Activated naive CD8-positive, alpha-beta T cell treated with anti-CD3 and anti-CD28 coated beads for 36 hours (primary cell): ENCODE measurements at regions not wholly inside any gene's neighbourhood (a gene's known extent, or its start where the extent isn't known, plus 50 kb on each side); places are given as distances from the start of the nearest gene placed in this dataset.

ENCODE experiments used
- DNase-seq: peaks from one replicate; pipeline ENCODE4 v3.0.0; 2021
- H3K27ac Mint-ChIP-seq: one replicate; pipeline ENCODE4 v1.8.0; 2022; ENCODE audit warnings: mild to moderate bottlenecking, moderate library complexity, mixed read lengths
- H3K27me3 Mint-ChIP-seq: one replicate; pipeline ENCODE4 v1.8.0; 2022; ENCODE audit warnings: mild to moderate bottlenecking, mixed read lengths
- H3K36me3 Mint-ChIP-seq: one replicate; pipeline ENCODE4 v1.8.0; 2021; ENCODE audit warnings: mild to moderate bottlenecking, mixed read lengths
- H3K4me1 Mint-ChIP-seq: one replicate; pipeline ENCODE4 v1.8.0; 2021; ENCODE audit warnings: mixed read lengths
- H3K4me3 Mint-ChIP-seq: one replicate; pipeline ENCODE4 v1.8.0; 2022; ENCODE audit warnings: mild to moderate bottlenecking, moderate library complexity, mixed read lengths
- H3K9me3 Mint-ChIP-seq: one replicate; pipeline ENCODE4 v1.8.0; 2022; ENCODE audit warnings: mixed read lengths

DNA sequence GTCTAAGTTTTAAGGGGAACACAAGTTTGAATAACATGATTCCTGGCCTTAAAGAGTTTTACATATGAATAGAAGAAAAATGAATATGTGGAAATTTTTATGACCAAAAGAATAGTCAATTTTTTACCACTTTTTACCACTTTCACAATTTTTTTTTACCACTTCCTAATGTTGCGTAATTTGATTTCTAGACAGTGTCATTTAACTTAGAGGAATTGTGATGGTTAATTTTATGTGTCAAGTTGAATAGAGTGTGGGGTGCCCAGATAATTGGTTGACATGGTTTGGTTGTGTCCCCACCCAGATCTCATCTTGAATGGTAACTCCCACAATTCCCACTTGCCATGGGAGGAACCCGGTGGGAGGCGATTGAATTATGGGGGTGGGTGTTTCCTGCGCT lies 416.6 kb downstream of the KIF4B start:
- Mint-ChIP-seq H3K4me3 (no peak overlapping the region), H3K27ac (no peak overlapping the region), H3K9me3 (peaks cover 2% of the 10 kb centered on the region), H3K36me3 (no peaks in the 10 kb centered on the region), H3K4me1 (no peaks in the 10 kb centered on the region), H3K27me3 (no peaks in the 10 kb centered on the region)
- no peak for DNase-seq

- Mint-ChIP-seq H3K9me3 (peaks cover 2% of the 10 kb centered on the region), H3K4me3 (no peak overlapping the region), H3K36me3 (no peaks in the 10 kb centered on the region), H3K27me3 (no peaks in the 10 kb centered on the region), H3K4me1 (no peaks in the 10 kb centered on the region), H3K27ac (no peak overlapping the region)
- no peak for DNase-seq
These were observed 420.7 kb downstream of the KIF4B start for GRCh38 chr5:155434267-155434666.

GRCh38 chr5:155434681-155435080 lies 421.1 kb downstream of the KIF4B start:
- Mint-ChIP-seq H3K9me3 (peaks cover 2% of the 10 kb centered on the region), H3K4me3 (no peak overlapping the region), H3K36me3 (no peaks in the 10 kb centered on the region), H3K27ac (no peak overlapping the region), H3K27me3 (no peaks in the 10 kb centered on the region), H3K4me1 (no peaks in the 10 kb centered on the region)
- no peak for DNase-seq

DNA sequence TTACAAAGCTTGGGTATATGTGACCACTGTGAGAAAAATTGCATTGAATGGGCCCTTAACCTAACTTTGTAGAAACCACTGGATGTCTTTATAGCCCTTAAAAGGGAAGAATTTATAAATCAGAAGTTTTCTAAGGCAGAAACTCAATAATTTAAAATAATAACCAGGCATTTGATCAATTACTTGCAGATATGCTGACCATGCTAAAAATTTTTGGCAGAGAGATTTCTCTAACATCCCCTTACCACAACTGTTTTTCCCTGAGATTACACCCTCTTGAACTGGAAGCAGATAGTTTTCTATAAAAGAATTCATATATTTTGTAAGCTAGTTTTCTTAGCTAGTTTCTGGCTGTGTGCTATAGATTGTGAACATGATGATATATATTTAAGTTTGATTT lies 428.3 kb downstream of the KIF4B start:
- H3K9me3 Mint-ChIP-seq: peaks cover 4% of the 10 kb centered on the region
- H3K4me3 Mint-ChIP-seq: no peak overlapping the region
- no peaks in the 10 kb centered on the region for H3K4me1 Mint-ChIP-seq
- H3K36me3 Mint-ChIP-seq: no peaks in the 10 kb centered on the region
- no peak for DNase-seq
- H3K27me3 Mint-ChIP-seq: no peaks in the 10 kb centered on the region
- H3K27ac Mint-ChIP-seq: no peak overlapping the region

DNA sequence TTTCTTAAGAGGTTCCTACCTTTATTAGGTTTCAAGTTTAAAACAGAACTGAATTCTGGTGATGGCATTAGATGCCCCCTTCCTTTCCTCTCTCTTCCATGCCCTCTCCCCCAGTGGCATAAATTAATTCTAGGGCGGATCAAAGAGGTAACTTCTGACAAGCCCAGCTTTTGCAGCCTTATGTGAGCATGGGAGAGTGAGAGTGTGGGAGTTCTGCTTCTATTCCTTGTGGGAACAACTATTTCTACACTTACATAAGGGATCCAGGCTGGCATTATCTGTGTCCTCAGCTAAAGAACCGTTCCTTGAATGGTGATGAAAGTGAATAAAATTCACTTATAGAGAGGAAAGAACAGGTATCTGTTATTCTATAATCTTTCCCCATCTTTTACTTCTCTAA lies 437.6 kb downstream of the KIF4B start:
- Mint-ChIP-seq H3K4me1 (no peaks in the 10 kb centered on the region), H3K27me3 (no peaks in the 10 kb centered on the region), H3K9me3 (no peaks in the 10 kb centered on the region), H3K4me3 (no peak overlapping the region), H3K36me3 (no peaks in the 10 kb centered on the region), H3K27ac (no peak overlapping the region)
- DNase-seq: no peak

DNA sequence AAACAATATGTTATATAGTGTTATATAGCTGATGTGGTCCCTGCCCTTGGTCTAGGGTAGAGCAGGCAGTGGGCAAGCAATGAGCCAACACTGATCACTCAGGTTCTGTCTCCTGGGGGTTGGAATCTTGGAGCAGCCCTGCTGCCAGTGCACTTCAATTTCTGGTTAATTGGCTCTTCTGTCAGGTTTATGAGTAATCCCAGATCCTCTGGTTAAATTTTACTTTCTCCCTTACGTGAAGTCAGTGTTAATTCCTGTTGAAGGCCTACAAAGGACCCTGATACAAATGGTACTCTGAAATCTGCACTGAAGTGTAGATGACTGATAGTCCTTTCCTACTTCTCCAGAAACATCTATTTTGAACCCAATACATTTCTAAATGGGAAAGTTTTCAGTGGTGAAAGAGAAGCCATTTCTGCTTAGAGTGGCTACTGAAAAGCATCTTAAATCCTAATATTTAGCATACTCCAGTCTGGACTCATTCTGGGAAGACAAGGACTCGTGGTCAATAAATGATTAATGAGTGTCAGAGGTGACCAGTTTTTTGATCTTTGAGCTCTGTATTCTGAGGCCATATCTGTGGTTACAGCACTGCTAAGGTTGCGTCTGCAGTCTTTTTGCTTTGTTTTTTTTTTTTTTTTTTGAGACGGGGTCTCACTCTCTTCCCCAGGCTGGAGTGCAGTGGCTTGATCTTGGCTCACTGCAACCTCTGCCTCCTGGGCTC lies 442.4 kb downstream of the KIF4B start:
- no peaks in the 10 kb centered on the region for H3K4me1 Mint-ChIP-seq
- no peaks in the 10 kb centered on the region for H3K9me3 Mint-ChIP-seq
- no peaks in the 10 kb centered on the region for H3K27me3 Mint-ChIP-seq
- H3K27ac Mint-ChIP-seq: no peak overlapping the region
- H3K36me3 Mint-ChIP-seq: no peaks in the 10 kb centered on the region
- DNase-seq: no peak
- no peak overlapping the region for H3K4me3 Mint-ChIP-seq

DNA sequence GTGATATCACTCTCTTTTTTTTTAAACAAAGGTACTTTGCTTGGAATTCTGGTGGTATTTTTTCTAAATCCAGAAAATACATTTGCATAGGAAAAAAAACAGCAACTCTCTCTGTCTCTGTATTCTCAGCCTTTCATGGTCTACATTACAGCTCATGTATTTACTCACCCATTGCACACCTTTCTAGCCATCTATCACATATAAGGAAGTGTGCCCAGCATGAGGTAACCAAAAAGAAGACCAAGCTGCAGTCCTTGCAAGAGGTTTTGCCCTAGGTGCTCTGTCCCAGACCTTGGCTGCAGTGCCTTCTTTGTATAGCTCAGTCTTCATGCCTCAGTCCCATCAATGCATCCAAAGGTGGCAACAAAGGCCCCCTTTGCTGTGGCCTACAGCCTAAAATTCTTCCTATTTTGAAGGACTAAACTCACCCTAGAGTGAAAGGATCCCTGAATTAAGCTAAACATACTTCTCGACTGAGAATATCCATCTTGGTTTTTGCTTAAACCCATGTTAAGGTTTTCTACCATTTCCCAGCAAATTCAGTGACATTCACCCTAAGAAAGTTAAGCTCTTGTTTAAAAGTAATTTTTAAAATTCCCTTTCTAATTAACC lies 446.4 kb downstream of the KIF4B start:
- Mint-ChIP-seq H3K27me3 (no peaks in the 10 kb centered on the region), H3K4me3 (no peak overlapping the region), H3K9me3 (peaks cover 2% of the 10 kb centered on the region), H3K36me3 (no peaks in the 10 kb centered on the region), H3K4me1 (no peaks in the 10 kb centered on the region), H3K27ac (no peak overlapping the region)
- no peak for DNase-seq

DNA sequence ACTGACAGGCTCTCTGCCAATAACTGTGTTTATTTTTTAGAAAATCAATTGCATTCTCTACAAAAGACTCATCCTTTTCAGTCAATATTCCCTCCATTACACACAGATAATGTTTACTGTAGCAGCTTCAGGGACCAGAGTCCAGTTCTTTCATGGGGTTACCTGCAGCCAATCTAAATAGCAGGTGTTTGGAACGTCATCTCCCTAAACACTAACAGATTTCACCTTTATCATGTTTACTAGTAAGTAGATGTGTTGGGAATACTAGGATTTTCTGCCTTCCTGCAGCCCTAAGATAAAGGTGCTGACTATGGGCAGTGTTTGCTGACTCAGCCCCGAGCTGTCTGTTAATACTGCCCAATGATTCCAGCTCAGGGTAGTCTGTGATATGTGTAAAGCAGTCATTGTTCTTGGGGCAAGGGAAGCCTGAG lies 447.0 kb downstream of the KIF4B start:
- Mint-ChIP-seq H3K27me3 (no peaks in the 10 kb centered on the region), H3K4me1 (no peaks in the 10 kb centered on the region), H3K9me3 (peaks cover 2% of the 10 kb centered on the region), H3K27ac (no peak overlapping the region), H3K4me3 (no peak overlapping the region), H3K36me3 (no peaks in the 10 kb centered on the region)
- no peak for DNase-seq

DNA sequence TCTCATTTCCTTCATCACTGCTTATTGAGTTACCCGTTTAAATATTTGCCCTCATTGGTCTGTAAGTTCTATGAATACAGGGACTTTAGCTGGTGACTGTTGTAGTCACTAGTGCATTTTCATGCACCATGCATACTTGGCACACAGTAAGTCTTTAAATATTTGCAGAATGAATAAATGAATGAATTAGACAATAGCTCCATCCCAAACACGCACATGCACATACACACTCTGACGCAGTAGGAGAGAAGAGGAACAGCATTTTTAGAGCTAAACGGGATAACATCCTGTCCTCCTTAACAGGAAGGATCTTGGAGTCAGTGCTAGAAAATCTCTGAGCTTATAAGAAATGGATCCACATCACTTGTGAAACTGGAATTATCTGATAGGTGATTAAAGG lies 447.7 kb downstream of the KIF4B start:
- Mint-ChIP-seq H3K4me3 (no peak overlapping the region), H3K9me3 (peaks cover 2% of the 10 kb centered on the region), H3K36me3 (no peaks in the 10 kb centered on the region), H3K27ac (no peak overlapping the region), H3K27me3 (no peaks in the 10 kb centered on the region), H3K4me1 (no peaks in the 10 kb centered on the region)
- no peak for DNase-seq

- Mint-ChIP-seq H3K27me3 (no peaks in the 10 kb centered on the region), H3K4me1 (no peaks in the 10 kb centered on the region), H3K4me3 (no peak overlapping the region), H3K9me3 (peaks cover 2% of the 10 kb centered on the region), H3K36me3 (no peaks in the 10 kb centered on the region), H3K27ac (no peak overlapping the region)
- DNase-seq: no peak
These were observed 453.3 kb downstream of the KIF4B start for GRCh38 chr5:155466851-155467250.

GRCh38 chr5:155471027-155471426 lies 457.5 kb downstream of the KIF4B start:
- no peaks in the 10 kb centered on the region for H3K9me3 Mint-ChIP-seq
- H3K4me1 Mint-ChIP-seq: no peaks in the 10 kb centered on the region
- no peak overlapping the region for H3K27ac Mint-ChIP-seq
- no peaks in the 10 kb centered on the region for H3K36me3 Mint-ChIP-seq
- no peak overlapping the region for H3K4me3 Mint-ChIP-seq
- no peak for DNase-seq
- no peaks in the 10 kb centered on the region for H3K27me3 Mint-ChIP-seq

DNA sequence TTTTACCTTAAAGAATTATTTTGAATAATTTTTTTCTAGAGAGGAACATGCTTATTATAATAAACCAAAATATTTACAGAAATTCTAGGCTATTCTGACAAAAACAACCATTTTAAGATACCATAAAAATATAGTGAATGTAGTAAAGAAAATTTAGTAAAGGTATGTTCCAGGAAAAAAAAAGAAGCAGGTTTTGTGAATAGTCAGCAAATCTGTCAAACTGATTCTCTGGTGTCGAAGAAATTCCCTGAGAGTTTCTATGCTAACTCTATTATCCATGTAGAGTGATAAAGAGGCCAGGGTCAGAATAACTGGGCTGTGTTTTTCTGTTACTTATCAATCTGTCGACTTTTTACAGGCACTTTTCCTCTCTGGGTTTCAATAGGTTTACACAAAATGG lies 459.2 kb downstream of the KIF4B start:
- no peak for DNase-seq
- no peak overlapping the region for H3K27ac Mint-ChIP-seq
- H3K4me3 Mint-ChIP-seq: no peak overlapping the region
- H3K4me1 Mint-ChIP-seq: no peaks in the 10 kb centered on the region
- no peaks in the 10 kb centered on the region for H3K9me3 Mint-ChIP-seq
- no peaks in the 10 kb centered on the region for H3K36me3 Mint-ChIP-seq
- H3K27me3 Mint-ChIP-seq: no peaks in the 10 kb centered on the region

DNA sequence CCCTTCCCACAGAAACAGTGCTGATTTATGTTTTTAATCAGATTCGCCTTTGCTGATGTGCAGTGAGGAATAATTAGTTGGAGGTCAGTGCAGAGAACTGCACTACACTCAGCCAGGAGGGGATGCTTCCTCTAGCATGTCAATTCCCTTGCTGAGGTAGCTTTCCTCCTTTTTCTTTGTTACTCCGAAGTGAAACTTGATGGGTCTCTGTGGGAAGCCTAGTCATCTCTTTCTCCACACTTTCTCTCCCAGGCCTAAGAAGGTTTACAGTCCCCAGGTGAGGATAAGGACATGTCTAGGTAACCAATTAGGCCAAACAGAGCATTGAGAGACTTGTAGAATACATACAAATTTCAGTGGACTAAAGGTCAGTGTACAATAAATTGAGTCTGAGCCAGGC lies 461.8 kb downstream of the KIF4B start:
- Mint-ChIP-seq H3K9me3 (no peaks in the 10 kb centered on the region), H3K36me3 (no peaks in the 10 kb centered on the region), H3K4me1 (no peaks in the 10 kb centered on the region), H3K4me3 (no peak overlapping the region), H3K27ac (no peak overlapping the region), H3K27me3 (no peaks in the 10 kb centered on the region)
- DNase-seq: no peak

- Mint-ChIP-seq H3K36me3 (no peaks in the 10 kb centered on the region), H3K4me1 (no peaks in the 10 kb centered on the region), H3K9me3 (no peaks in the 10 kb centered on the region), H3K27me3 (no peaks in the 10 kb centered on the region), H3K27ac (no peak overlapping the region), H3K4me3 (no peak overlapping the region)
- no peak for DNase-seq
These were observed 467.2 kb downstream of the KIF4B start for GRCh38 chr5:155480731-155481131.

GRCh38 chr5:155481182-155481581 lies 467.6 kb downstream of the KIF4B start:
- no peaks in the 10 kb centered on the region for H3K9me3 Mint-ChIP-seq
- DNase-seq: no peak
- H3K27ac Mint-ChIP-seq: no peak overlapping the region
- no peaks in the 10 kb centered on the region for H3K27me3 Mint-ChIP-seq
- no peaks in the 10 kb centered on the region for H3K36me3 Mint-ChIP-seq
- H3K4me3 Mint-ChIP-seq: no peak overlapping the region
- H3K4me1 Mint-ChIP-seq: no peaks in the 10 kb centered on the region

- DNase-seq: no peak
- Mint-ChIP-seq H3K4me1 (no peaks in the 10 kb centered on the region), H3K27me3 (no peaks in the 10 kb centered on the region), H3K4me3 (no peak overlapping the region), H3K27ac (no peak overlapping the region), H3K36me3 (no peaks in the 10 kb centered on the region), H3K9me3 (no peaks in the 10 kb centered on the region)
These were observed 468.9 kb downstream of the KIF4B start for GRCh38 chr5:155482428-155482827.
